ENCODE measurements at regions not wholly inside any gene's neighbourhood (a gene's known extent, or its start where the extent isn't known, plus 50 kb on each side); places are given as distances from the start of the nearest gene placed in this dataset.

- H3K27me3 Mint-ChIP-seq (ENCODE audit: low read depth): peaks cover 2% of the 10 kb centered on the region; the same call in 1 of the 2 replicates
- Histone ChIP-seq H2AFZ (ENCODE audit: low read length) (no peak overlapping the region), H4K5ac (ENCODE audit: insufficient read length, low read depth, low read length) (no peak overlapping the region), H2BK120ac (ENCODE audit: low read depth, low read length, poor library complexity, severe bottlenecking) (no peak overlapping the region), H3K79me1 (ENCODE audit: insufficient read depth, low read depth, low read length, poor library complexity, severe bottlenecking) (no peaks in the 10 kb centered on the region), H3T11ph (ENCODE audit: low read length) (no peak overlapping the region), H2BK20ac (ENCODE audit: low read depth, low read length, poor library complexity, severe bottlenecking) (no peak overlapping the region), H4K20me1 (ENCODE audit: control insufficient read depth, insufficient read depth, insufficient read length) (no peaks in the 10 kb centered on the region), H4K91ac (ENCODE audit: insufficient read length, low read depth, low read length) (no peak overlapping the region), H3K27ac (ENCODE audit: insufficient read length, low read depth, low read length) (no peak overlapping the region), H3K4me2 (ENCODE audit: insufficient read depth, insufficient read length, low read length) (no peak overlapping the region), H3K27me3 (ENCODE audit: insufficient read depth, low read length) (no peaks in the 10 kb centered on the region), H3K14ac (ENCODE audit: insufficient read depth, low read length) (no peak overlapping the region), H2BK15ac (ENCODE audit: low read depth, low read length) (no peak overlapping the region), H3K79me2 (ENCODE audit: insufficient read depth, low read length) (no peaks in the 10 kb centered on the region), H3K9ac (ENCODE audit: extremely low read depth, insufficient read length, low read length) (no peak overlapping the region), H2AK5ac (ENCODE audit: insufficient read length, low read length) (no peak overlapping the region), H2BK12ac (ENCODE audit: insufficient read length, low read depth, low read length) (no peak overlapping the region), H3K56ac (ENCODE audit: insufficient read length, low read depth, low read length) (no peak overlapping the region), H3K4me1 (ENCODE audit: insufficient read depth, low read length) (no peaks in the 10 kb centered on the region), H3K23me2 (ENCODE audit: insufficient read length, low read depth, low read length, poor library complexity, severe bottlenecking) (no peaks in the 10 kb centered on the region), H3K9me3 (ENCODE audit: control insufficient read depth, low read depth, low read length) (peaks cover 7% of the 10 kb centered on the region), H3K18ac (ENCODE audit: insufficient read length, low read depth, low read length) (no peak overlapping the region), H2BK5ac (ENCODE audit: insufficient read length, low read length) (no peak overlapping the region), H3K4ac (ENCODE audit: low read depth, low read length) (no peak overlapping the region), H3K23ac (ENCODE audit: insufficient read length, low read depth, low read length) (no peak overlapping the region), H4K8ac (replicated peaks; ENCODE audit: insufficient read length, low read depth, low read length) (no peak overlapping the region)
- no peak overlapping the region for H3K27ac Mint-ChIP-seq
- peaks cover 13 to 19% of the 10 kb centered on the region in 2 experiments for H3K9me3 Mint-ChIP-seq
- H3K36me3 Mint-ChIP-seq (ENCODE audit: insufficient read depth in 1 of 3, low read depth in 3 of 3): peaks cover 6 to 13% (median 12%) of the 10 kb centered on the region in 3 experiments; a peak in 5 of 7 replicates
- no peak for TF ChIP-seq CTCF (conservative IDR thresholded peaks at IDR 0.05)
- H3K4me1 Mint-ChIP-seq: no peaks in the 10 kb centered on the region
- WGBS (ENCODE audit: extremely low coverage, insufficient read length, low lambda C conversion rate): no CpG with 5 or more reads among the region's 5 CpGs
- no peak for DNase-seq
- H3K4me3 Mint-ChIP-seq: no peak overlapping the region
Measured at GRCh38 chr10:2431961-2432360, 635.4 kb upstream of the PFKP start.
